Upper lobe of left lung (tissue), 4 donors: ENCODE measurements at regions not wholly inside any gene's neighbourhood (a gene's known extent, or its start where the extent isn't known, plus 50 kb on each side); places are given as distances from the start of the nearest gene placed in this dataset.
"Not testable (repeated sequence)": the region's sequence is repeated elsewhere in the genome, so short reads cannot be mapped to it uniquely, and the experiment has no call there.

Experiments used
- EP300 ChIP-seq, 4 donors: sonication (generic); formaldehyde crosslinking; IDR thresholded peaks; one replicate each; pipeline ENCODE4 v1.5.1; 2017; ENCODE audit warnings: antibody characterized with exemption in 4 of 4, control low read depth in 2 of 4
- POLR2A ChIP-seq, 4 donors: fragments of 450-650 bp; IDR thresholded peaks; one replicate each; pipeline ENCODE4 v1.5.1; 2016 to 2017; ENCODE audit warnings: antibody characterized with exemption in 4 of 4, mild to moderate bottlenecking in 2 of 4
- POLR2AphosphoS5 ChIP-seq, 2 donors: sonication (generic); formaldehyde crosslinking; IDR thresholded peaks; one replicate each; pipeline ENCODE4 v1.5.1; 2017; ENCODE audit warnings: antibody characterized with exemption in 2 of 2
- TF ChIP-seq, protein P1 (sequence below), 6 experiments: fragments of 450-650 bp in 4 of 6; fragments of 200-600 bp in 2 of 6; sonication (generic) in 2 of 6; IDR thresholded peaks; one replicate each; pipeline ENCODE4 v1.5.1; 2016 to 2019; ENCODE audit warnings: antibody characterized with exemption in 6 of 6

DNA sequence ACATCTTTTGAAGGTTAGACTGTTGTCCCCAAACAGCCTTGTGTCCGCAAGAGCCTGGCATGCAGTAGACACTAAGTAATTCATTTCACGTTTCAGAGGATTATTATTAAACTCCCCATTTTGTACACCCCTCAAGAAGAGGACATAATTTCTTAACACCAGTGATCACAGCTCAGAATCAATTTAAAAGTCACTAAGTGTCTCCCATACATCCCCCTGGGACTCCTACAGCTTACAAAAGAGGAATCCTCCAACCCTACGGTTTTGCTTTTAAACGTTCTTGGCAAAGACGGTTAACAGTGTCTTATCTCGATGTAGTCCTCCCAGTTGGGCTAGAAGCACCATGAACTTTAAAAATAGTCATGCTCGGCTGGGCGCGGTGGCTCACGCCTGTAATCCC, 81.2 kb upstream of the PDPR start:
- not testable (repeated sequence) for TF ChIP-seq POLR2A, POLR2AphosphoS5, EP300 (IDR thresholded peaks at IDR 0.05)
- TF ChIP-seq, protein P1, sequence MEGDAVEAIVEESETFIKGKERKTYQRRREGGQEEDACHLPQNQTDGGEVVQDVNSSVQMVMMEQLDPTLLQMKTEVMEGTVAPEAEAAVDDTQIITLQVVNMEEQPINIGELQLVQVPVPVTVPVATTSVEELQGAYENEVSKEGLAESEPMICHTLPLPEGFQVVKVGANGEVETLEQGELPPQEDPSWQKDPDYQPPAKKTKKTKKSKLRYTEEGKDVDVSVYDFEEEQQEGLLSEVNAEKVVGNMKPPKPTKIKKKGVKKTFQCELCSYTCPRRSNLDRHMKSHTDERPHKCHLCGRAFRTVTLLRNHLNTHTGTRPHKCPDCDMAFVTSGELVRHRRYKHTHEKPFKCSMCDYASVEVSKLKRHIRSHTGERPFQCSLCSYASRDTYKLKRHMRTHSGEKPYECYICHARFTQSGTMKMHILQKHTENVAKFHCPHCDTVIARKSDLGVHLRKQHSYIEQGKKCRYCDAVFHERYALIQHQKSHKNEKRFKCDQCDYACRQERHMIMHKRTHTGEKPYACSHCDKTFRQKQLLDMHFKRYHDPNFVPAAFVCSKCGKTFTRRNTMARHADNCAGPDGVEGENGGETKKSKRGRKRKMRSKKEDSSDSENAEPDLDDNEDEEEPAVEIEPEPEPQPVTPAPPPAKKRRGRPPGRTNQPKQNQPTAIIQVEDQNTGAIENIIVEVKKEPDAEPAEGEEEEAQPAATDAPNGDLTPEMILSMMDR (IDR thresholded peaks at IDR 0.05), result not testable (repeated sequence)
